H9 (cell line): ENCODE measurements at regions not wholly inside any gene's neighbourhood (a gene's known extent, or its start where the extent isn't known, plus 50 kb on each side); places are given as distances from the start of the nearest gene placed in this dataset.

Source experiments
- DNase-seq: peaks from one replicate; pipeline ENCODE4 v3.0.0-alpha.2; 2017
- H2AFZ ChIP-seq: one replicate; pipeline ENCODE4 v1.6.1; 2013; ENCODE audit warnings: mild to moderate bottlenecking, low read length, control low read depth, moderate library complexity
- H2AK5ac ChIP-seq: 2 replicates; pipeline ENCODE4 v1.6.1; 2013; ENCODE audit warnings: low read length, control low read depth, mixed read lengths; ENCODE audit not compliant: insufficient read length
- H2BK120ac ChIP-seq: one replicate; pipeline ENCODE4 v1.6.1; 2013; ENCODE audit warnings: low read depth, mild to moderate bottlenecking, low read length, control low read depth, inconsistent platforms; ENCODE audit not compliant: poor library complexity, severe bottlenecking
- H2BK12ac ChIP-seq: 2 replicates; pipeline ENCODE4 v1.6.1; 2013; ENCODE audit warnings: low read length, control low read depth, mixed read lengths, low read depth; ENCODE audit not compliant: insufficient read length
- H2BK15ac ChIP-seq: 2 replicates; pipeline ENCODE4 v1.6.1; 2013; ENCODE audit warnings: low read depth, low read length, control low read depth
- H2BK20ac ChIP-seq: one replicate; pipeline ENCODE4 v1.6.1; 2013; ENCODE audit warnings: low read depth, mild to moderate bottlenecking, low read length, control low read depth, inconsistent platforms; ENCODE audit not compliant: poor library complexity, severe bottlenecking
- H2BK5ac ChIP-seq: 2 replicates; pipeline ENCODE4 v1.6.1; 2013; ENCODE audit warnings: low read length, control low read depth, mixed read lengths; ENCODE audit not compliant: insufficient read length
- H3K14ac ChIP-seq: 2 replicates; pipeline ENCODE4 v1.6.1; 2013; ENCODE audit warnings: low read length, control low read depth; ENCODE audit not compliant: insufficient read depth
- H3K18ac ChIP-seq: 2 replicates; pipeline ENCODE4 v1.6.1; 2013; ENCODE audit warnings: low read depth, mild to moderate bottlenecking, mixed read lengths, low read length, control low read depth; ENCODE audit not compliant: insufficient read length
- H3K23ac ChIP-seq: 2 replicates; pipeline ENCODE4 v1.6.1; 2013; ENCODE audit warnings: low read length, control low read depth, mixed read lengths, low read depth; ENCODE audit not compliant: insufficient read length
- H3K23me2 ChIP-seq: 2 replicates; pipeline ENCODE4 v1.6.1; 2013; ENCODE audit warnings: low read depth, mild to moderate bottlenecking, mixed read lengths, low read length, control low read depth; ENCODE audit not compliant: insufficient read length, poor library complexity, severe bottlenecking
- H3K27ac ChIP-seq: 2 replicates; pipeline ENCODE4 v1.5.1; 2013; ENCODE audit warnings: low read length, control low read depth, mixed read lengths, low read depth; ENCODE audit not compliant: insufficient read length
- H3K27me3 ChIP-seq: 2 replicates; pipeline ENCODE4 v1.6.1; 2013; ENCODE audit warnings: low read length, control low read depth, inconsistent platforms; ENCODE audit not compliant: insufficient read depth
- H3K4ac ChIP-seq: 2 replicates; pipeline ENCODE4 v1.6.1; 2013; ENCODE audit warnings: low read depth, mild to moderate bottlenecking, control low read depth, inconsistent platforms, low read length, moderate library complexity
- H3K4me1 ChIP-seq: 2 replicates; pipeline ENCODE4 v1.6.1; 2013; ENCODE audit warnings: low read length, control low read depth, inconsistent platforms; ENCODE audit not compliant: insufficient read depth
- H3K4me2 ChIP-seq: 2 replicates; pipeline ENCODE4 v1.6.1; 2013; ENCODE audit warnings: low read length, control low read depth, mixed read lengths; ENCODE audit not compliant: insufficient read length, insufficient read depth
- H3K56ac ChIP-seq: 2 replicates; pipeline ENCODE4 v1.6.1; 2013; ENCODE audit warnings: low read depth, mild to moderate bottlenecking, mixed read lengths, low read length, control low read depth; ENCODE audit not compliant: insufficient read length
- H3K79me1 ChIP-seq: 2 replicates; pipeline ENCODE4 v1.6.1; 2013; ENCODE audit warnings: low read depth, mild to moderate bottlenecking, moderate library complexity, low read length, control low read depth, inconsistent platforms; ENCODE audit not compliant: insufficient read depth, poor library complexity, severe bottlenecking
- H3K79me2 ChIP-seq: 2 replicates; pipeline ENCODE4 v1.6.1; 2013; ENCODE audit warnings: low read length, control low read depth, inconsistent platforms; ENCODE audit not compliant: insufficient read depth
- H3K9ac ChIP-seq: 2 replicates; pipeline ENCODE4 v1.6.1; 2013; ENCODE audit warnings: low read length, control low read depth, mixed read lengths; ENCODE audit not compliant: insufficient read length; ENCODE audit errors: extremely low read depth
- H3K9me3 ChIP-seq: one replicate; pipeline ENCODE4 v1.6.1; 2013; ENCODE audit warnings: low read depth, low read length, inconsistent platforms; ENCODE audit not compliant: control insufficient read depth
- H3T11ph ChIP-seq: one replicate; pipeline ENCODE4 v1.6.1; 2013; ENCODE audit warnings: mild to moderate bottlenecking, low read length, control low read depth, inconsistent platforms
- H4K20me1 ChIP-seq: one replicate; pipeline ENCODE4 v1.6.1; 2013; ENCODE audit not compliant: control insufficient read depth, insufficient read length, insufficient read depth
- H4K5ac ChIP-seq: 2 replicates; pipeline ENCODE4 v1.6.1; 2013; ENCODE audit warnings: low read depth, mild to moderate bottlenecking, mixed read lengths, low read length, control low read depth; ENCODE audit not compliant: insufficient read length
- H4K8ac ChIP-seq: replicated peaks from 2 replicates; pipeline ENCODE4 v1.6.1; 2013; ENCODE audit warnings: low read length, control low read depth, mixed read lengths, low read depth; ENCODE audit not compliant: insufficient read length
- H4K91ac ChIP-seq: 2 replicates; pipeline ENCODE4 v1.6.1; 2013; ENCODE audit warnings: low read depth, mild to moderate bottlenecking, moderate library complexity, mixed read lengths, low read length, control low read depth; ENCODE audit not compliant: insufficient read length
- H3K27ac Mint-ChIP-seq, 3 experiments: 2 replicates in 2 of 3; 3 replicates in 1 of 3; pipeline ENCODE4 v1.8.0; 2020 to 2021; ENCODE audit warnings: mixed read lengths in 3 of 3, mild to moderate bottlenecking in 1 of 3, moderate library complexity in 1 of 3
- H3K27me3 Mint-ChIP-seq: 2 replicates; pipeline ENCODE4 v1.8.0; 2021; ENCODE audit warnings: low read depth, mild to moderate bottlenecking, moderate library complexity, mixed read lengths
- H3K36me3 Mint-ChIP-seq, 3 experiments: 2 replicates in 2 of 3; 3 replicates in 1 of 3; pipeline ENCODE4 v1.8.0; 2020 to 2021; ENCODE audit warnings: low read depth in 3 of 3, mixed read lengths in 3 of 3; ENCODE audit not compliant: insufficient read depth in 1 of 3
- H3K4me1 Mint-ChIP-seq, 2 experiments: 2 replicates each; pipeline ENCODE4 v1.8.0; 2020; ENCODE audit warnings: mixed read lengths in 2 of 2
- H3K4me3 Mint-ChIP-seq, 2 experiments: 2 replicates in 1 of 2; 3 replicates in 1 of 2; pipeline ENCODE4 v1.8.0; 2020 to 2021; ENCODE audit warnings: mild to moderate bottlenecking in 2 of 2, mixed read lengths in 2 of 2, moderate library complexity in 1 of 2
- H3K9me3 Mint-ChIP-seq, 2 experiments: 2 replicates in 1 of 2; 3 replicates in 1 of 2; pipeline ENCODE4 v1.8.0; 2020; ENCODE audit warnings: mild to moderate bottlenecking in 2 of 2, mixed read lengths in 2 of 2, moderate library complexity in 1 of 2
- CTCF ChIP-seq: fragments of 200-600 bp; sonication (generic); conservative IDR thresholded peaks from 3 replicates; pipeline ENCODE4 v1.8.0; 2021; ENCODE audit warnings: antibody characterized with exemption, mild to moderate bottlenecking
- WGBS: extraction: QIAGEN DNeasy Blood & Tissue Kit; methylation state at CpG from one replicate; pipeline ENCODE4 v1.1.7; 2013; ENCODE audit warnings: missing lambda C conversion rate, low lambda C conversion rate, mixed read lengths; ENCODE audit not compliant: insufficient read length; ENCODE audit errors: extremely low coverage; 5-methylcytosine and 5-hydroxymethylcytosine counted together

GRCh38 chr3:118755253-118755801, 279.3 kb downstream of the IGSF11 start:
- Histone ChIP-seq H2BK12ac (no peak overlapping the region), H2AFZ (no peak overlapping the region), H4K5ac (no peak overlapping the region), H3K23ac (no peak overlapping the region), H3K23me2 (no peaks in the 10 kb centered on the region), H3T11ph (no peak overlapping the region), H3K27me3 (no peaks in the 10 kb centered on the region), H2BK5ac (no peak overlapping the region), H4K20me1 (no peaks in the 10 kb centered on the region), H4K91ac (no peak overlapping the region), H3K9me3 (no peaks in the 10 kb centered on the region), H2BK20ac (no peak overlapping the region), H2BK120ac (no peak overlapping the region), H3K4me2 (no peak overlapping the region), H4K8ac (no peak overlapping the region), H3K79me1 (no peaks in the 10 kb centered on the region), H3K18ac (no peak overlapping the region), H3K4me1 (peaks cover 3% of the 10 kb centered on the region; the same call in 1 of the 2 replicates), H3K79me2 (no peaks in the 10 kb centered on the region), H3K56ac (no peak overlapping the region), H3K14ac (no peak overlapping the region), H3K9ac (no peak overlapping the region), H2AK5ac (no peak overlapping the region), H3K27ac (no peak overlapping the region), H2BK15ac (no peak overlapping the region), H3K4ac (no peak overlapping the region)
- Mint-ChIP-seq H3K27ac (no peak overlapping the region), H3K27me3 (no peaks in the 10 kb centered on the region), H3K4me3 (no peak overlapping the region), H3K36me3 (no peaks in the 10 kb centered on the region), H3K4me1 (peaks cover 5 to 13% of the 10 kb centered on the region in 2 experiments), H3K9me3 (no peaks in the 10 kb centered on the region)
- TF ChIP-seq CTCF: no peak
- no CpG with 5 or more reads among the region's 3 CpGs for WGBS
- no peak for DNase-seq
